HG02981 (cell line): ENCODE measurements at regions not wholly inside any gene's neighbourhood (a gene's known extent, or its start where the extent isn't known, plus 50 kb on each side); places are given as distances from the start of the nearest gene placed in this dataset.
"Not testable (repeated sequence)": the region's sequence is repeated elsewhere in the genome, so short reads cannot be mapped to it uniquely, and the experiment has no call there.

Experiments
- ATAC-seq: cut with Tn5 transposase; IDR thresholded peaks from one replicate; pipeline ENCODE4 v1.9.1; 2021; ENCODE audit warnings: mild to moderate bottlenecking, moderate library complexity; ENCODE audit not compliant: unreplicated experiment

DNA sequence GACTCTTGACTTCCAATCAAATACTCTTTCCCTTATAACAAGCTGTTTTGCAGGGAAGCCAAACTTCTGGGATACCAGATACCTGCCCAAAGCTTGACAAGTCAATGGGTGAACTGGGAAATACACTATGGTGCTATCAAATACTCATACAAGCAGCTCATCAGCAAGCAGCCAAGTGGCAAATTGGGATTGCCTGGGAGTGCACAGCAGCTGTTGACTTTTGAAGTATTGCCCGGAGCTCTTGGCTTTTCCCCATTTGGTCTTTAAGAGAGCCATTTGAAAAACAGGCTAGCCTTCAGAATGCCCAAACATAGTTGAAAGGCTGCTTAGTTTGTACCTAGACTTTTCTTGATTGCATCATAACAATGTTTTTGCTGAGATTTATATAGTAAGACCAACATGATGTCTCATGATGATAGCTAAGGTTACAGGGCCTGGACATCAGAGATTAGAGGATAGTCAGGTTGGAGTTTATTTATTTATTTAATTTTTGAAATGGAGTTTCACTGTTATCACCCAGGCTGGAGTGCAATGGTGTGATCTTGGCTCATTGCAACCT is 210.1 kb upstream of the ZNF608 start:
- ATAC-seq, result no peak

DNA sequence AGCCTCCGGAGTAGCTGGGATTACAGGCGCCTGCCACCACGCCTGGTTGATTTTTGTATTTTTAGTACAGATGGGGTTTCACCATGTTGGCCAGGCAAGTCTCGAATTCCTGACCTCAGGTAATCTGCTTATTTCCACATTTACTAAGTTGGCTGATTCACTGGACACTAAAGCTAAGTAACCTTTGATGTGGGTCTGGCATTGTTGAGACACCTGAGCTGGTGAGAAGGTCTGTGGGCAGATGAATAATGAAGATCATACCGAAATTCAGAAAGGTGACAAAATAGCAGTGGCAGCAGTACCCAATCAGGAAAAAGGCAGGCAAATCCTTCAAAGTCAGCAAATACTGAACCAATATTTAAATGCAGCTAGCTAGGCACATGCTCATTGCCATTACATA is 210.6 kb upstream of the ZNF608 start:
- ATAC-seq, result no peak

DNA sequence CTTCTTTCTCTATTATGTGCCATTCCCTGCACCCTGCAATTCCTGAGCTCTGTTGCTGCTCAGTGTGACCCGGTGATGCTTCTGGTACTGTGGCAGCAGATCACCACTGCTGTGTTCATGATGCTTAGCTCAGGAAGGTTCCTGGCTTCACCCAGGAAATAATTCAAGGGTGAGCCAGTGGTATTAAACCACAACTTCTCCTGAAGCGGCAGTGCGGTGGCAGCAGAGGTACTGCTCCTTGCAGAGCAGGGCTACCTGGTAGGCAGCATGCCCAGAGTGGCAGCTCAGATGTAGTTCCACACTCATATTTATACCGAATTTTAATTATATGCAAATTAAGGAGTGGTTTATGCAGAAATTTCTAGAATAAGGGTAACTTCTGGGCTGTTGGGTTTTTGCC is 213.8 kb upstream of the ZNF608 start:
- no peak for ATAC-seq

DNA sequence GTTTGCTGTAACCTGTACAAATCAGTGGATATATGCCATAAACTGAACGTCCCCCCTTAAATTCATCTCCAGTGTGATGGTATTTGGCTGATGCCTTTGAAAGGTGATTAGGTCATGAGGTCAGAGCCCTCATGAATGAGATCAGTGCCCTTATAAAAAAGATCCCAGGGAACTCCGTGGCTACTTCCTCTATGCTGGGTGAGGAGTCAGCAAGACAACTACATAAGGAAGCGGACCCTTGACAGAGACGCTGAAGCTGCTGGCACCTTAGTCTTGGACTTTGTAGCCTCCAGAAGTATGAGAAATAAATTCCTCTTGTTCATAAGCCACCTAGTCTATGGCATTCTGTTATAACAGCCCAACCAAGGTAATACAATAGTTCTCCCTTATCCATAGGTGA is 215.1 kb upstream of the ZNF608 start:
- no peak for ATAC-seq

DNA sequence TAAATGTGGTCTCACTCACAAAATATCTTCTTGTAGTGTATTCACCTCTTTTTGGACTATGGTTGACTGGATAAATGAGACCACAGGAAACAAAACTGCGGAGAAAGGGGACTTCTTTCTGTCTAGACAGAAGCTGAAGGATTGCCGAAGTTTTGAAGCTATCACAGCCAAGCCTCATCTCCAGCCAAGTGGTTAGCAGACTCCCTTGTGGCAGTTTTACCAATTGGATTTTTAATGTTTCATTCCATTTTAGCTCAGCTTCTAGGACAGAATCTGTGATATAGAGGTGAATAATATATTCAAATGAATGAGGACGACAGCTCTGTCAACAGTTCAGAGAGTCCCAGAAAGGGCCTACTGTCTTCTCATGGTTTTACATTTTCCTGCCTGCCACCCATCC is 215.7 kb upstream of the ZNF608 start:
- ATAC-seq, result no peak

DNA sequence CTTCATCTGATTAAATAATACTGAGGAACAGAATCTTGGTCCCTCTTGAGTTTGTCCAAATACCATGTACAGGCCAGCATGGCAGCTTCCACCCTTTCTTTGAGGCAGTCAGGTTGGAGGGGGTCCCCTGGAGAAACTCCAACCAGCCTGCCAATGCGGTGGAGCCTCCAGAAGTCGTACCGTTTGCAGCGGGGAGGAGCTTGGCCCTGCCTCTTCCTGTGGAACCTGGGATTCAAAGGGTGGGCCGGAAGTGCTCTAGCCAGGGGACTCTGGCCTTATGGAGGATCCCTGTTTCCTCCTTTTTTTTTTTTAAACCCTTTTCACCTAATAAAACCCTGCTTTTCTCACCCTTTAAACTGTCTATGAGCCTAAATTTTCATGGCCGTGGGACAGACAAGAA is 216.3 kb upstream of the ZNF608 start:
- ATAC-seq, result no peak

DNA sequence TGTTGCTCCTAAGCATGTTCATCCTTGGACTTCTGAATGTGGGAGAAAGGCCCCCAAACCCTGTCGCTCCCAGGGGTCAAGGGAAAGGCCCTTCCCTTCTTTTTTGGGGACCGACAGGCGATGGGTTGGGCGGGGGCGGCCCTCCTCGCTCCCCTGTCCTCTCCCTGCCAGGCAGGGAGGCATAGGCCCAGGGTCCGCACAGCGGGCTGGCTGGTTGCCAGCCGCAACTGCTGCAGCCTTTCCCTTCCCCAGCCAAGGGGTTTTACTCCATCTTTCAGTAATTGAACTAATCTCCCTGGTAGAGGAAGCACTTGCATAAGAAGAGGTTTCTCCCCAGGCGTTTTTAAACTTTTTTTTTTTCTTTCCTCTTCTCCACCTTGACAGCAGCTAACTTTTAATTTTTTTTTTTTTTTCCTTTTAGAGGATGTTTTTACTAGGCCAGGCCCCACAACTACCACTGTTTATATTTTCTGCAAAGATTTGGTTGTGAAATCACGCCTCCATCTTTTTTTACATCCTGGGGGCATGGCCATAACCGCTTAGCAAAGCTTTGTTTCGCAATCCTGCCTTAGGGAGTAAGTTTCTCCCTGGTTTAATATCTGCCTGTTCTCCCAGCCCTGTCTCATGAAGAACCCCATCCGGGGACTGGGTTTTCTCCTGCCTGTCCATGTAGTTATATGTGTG is 216.9 kb upstream of the ZNF608 start:
- no peak for ATAC-seq

DNA sequence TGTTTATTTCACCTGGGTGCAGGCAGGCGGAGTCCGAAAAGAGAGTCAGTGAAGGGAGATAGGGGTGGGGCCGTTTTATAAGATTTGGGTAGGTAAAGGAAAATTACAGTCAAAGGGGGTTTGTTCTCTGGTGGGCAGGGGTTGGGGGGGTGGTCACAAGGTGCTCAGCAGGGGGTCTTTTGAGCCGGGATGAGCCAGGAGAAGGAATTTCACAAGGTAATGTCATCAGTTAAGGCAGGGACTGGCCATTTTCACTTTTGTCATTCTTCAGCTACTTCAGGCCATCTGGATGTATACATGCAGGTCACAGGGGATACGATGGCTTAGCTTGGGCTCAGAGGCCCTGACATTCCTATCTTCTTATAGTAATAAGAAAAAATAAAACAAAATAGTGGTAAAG is 220.3 kb upstream of the ZNF608 start:
- ATAC-seq, result not testable (repeated sequence)

DNA sequence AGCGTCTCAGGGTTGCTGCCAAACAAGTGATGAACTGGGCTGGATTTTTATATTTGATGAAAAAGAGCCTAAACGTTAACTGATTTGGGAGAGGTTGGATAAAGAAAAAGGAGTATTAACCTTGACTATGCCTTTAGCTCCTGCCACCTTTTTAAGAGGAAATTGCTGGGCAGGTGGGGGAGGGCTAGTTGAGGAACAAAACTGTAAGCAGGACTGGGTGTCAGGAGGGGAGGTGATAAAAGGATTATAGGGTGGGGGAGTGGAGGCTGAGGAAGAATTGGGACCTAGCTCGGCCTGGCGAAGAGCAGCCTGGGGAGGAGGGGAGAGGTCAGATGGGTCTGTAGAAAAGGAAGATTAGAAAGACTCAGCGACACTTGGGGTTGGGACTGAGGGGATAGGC is 223.9 kb upstream of the ZNF608 start:
- ATAC-seq, result not testable (repeated sequence)

DNA sequence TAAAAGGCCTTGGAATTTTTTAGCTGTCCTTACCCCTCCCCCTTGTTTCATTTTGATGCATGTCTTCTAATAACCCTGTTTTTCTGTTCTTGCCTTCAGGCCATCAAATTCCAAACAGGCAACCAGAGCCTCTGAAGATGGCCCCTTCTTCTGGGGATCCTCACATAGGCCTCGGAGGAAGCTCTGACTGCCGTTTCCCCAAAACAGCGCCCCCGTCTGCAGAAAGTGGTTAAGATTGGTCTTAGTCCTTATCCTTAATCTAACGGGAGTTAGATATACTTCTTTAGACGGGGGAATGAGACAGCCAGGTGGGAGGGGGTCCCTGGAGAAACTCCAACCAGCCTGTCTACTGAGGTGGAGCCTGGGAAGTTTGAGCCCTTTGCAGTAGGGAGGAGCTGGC is 226.3 kb upstream of the ZNF608 start:
- no peak for ATAC-seq

DNA sequence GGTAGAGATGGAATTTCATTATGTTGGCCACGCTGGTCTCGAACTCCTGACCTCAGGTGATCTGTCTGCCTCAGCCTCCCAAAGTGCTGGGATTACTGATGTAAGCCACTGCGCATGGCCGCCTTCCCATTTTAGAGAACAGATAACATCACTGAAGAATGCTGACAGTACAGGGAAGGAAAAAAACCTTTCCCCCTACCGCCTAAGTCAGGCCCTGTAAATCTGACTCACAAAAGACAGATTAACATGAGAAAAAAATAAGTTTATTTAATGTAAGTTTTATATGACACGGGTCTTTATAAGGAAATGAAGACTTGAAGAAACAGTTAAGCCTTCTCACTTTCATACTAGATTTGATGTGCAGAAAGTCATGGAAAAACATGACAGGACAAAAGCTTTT is 227.2 kb upstream of the ZNF608 start:
- no peak for ATAC-seq

DNA sequence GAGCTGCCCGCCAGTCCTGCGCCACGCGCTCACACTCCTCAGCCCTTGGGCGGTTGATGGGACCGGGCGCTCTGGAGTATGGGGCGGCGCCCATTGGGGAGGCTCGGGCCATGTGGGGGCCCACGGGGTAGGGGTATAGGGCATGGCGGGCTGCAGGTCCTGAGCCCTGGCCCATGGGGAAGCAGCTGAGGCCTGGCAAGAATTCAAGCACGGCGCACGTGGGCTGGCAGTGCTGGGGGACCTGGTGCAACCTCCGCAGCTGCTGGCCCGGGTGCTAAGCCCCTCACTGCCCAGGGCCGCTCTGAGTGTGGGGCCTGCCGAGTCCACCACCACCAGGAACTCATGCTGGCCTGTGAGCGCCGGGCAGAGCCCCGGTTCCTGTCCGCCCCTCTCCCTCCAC is 229.6 kb upstream of the ZNF608 start:
- ATAC-seq, result no peak

DNA sequence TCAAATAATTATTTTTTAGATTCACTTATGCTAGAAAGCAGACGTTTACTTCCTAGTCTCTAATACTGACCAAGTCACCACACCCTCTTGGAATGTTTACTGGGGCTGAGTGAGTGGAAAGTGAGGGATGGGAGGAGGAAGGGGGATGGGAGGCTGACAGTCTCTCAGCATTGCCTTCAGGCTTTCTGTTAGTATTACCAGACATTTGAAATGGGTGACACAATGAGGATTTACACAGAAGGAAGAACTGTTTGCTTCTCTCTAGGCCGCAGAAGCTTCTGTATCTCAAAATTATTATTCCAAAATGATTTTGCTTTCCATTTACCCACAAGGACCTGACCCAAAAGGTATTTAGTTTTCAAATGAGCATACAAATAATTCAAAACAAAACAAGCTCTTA is 232.8 kb upstream of the ZNF608 start:
- no peak for ATAC-seq

DNA sequence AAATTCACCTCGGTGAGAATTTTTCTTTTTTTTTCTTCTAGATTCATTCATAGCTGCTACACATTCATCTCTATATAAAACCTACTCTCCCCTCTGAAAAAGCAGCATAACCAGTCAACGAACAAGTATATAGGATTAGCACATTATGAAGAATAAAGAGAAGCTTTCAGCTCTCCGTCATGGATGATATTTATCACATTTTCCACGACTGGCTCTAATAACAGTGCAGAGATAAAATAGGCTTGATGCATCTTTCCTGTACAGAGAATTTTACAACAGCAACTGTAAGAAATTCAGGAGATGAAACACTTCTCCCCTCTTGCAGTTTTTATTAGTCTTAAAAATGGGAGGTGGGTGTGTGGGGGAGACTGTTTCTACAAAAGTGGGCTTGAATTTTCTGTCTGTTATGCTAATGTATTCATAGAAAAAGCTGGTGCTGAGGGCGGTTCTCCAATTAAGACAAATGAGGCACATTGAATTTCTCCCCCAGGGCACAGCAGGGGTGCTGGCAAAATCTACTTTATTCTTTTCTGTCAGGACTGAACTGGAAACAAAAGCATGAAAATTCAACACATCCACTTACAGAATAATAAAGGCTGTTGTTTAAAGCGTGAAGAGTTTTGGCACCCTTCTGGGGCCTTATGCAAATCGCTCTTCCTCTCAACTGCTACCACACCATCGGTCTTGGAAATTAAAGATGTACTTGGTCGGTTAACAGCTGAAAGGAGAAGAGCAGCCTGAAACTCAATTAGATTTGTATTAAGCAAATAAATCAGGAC is 233.9 kb upstream of the ZNF608 start:
- peak; percentile 88 for ATAC-seq

DNA sequence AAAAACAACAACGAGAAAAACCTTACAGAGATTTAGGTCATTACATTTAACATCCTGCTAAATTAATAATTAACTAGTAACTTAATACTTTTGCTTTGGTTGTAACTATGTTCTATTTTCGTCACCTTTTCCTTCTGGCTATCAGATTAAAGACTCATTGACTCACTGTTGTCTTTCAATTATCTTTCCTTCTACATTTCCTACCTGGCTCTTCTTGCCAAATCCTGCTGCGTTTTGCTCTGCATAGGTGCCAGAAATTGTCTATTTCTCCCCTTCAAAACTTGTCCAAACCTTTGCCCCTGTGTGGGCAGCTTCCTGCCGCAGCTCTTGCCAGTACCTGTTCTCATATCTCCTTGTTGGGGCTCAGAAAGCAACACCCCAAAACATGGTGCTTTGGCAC is 235.5 kb upstream of the ZNF608 start:
- no peak for ATAC-seq

DNA sequence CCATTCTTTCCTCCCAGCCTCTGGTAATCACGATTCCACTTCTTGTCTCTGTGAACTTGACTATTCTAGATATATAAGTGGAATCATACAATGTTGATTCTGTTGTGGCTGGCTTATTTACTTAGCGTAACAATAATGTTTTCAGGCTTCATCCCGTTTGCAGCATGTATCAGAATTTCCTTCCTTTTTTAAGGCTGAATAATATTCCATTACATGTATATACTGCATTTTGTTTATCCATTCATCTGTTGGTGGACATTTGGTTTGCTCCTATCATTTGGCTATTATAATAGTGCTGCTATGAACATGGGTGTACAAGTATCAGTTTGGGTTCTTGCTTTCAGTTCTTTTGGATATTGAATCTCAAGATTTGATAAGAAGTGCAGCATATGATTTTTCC is 239.7 kb upstream of the ZNF608 start:
- ATAC-seq, result no peak

DNA sequence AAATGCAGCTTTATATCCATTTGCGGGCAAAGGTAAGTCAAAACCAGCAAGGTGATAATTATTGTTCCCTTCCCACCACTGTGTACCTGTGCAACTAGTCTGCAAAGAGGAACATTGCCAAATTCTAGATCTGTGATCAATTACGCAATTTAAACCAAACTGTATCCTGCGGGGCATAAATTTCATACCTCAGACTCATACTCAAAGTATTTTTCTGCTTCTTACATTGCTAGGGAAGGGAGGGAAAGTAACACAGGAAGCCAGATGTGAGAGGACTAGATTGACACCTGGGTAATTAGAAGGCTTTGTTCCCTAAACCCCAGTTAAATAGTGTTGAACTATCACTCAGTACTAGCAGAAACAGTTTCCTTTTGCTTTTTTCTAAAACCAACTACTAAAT is 240.2 kb upstream of the ZNF608 start:
- ATAC-seq, result no peak

DNA sequence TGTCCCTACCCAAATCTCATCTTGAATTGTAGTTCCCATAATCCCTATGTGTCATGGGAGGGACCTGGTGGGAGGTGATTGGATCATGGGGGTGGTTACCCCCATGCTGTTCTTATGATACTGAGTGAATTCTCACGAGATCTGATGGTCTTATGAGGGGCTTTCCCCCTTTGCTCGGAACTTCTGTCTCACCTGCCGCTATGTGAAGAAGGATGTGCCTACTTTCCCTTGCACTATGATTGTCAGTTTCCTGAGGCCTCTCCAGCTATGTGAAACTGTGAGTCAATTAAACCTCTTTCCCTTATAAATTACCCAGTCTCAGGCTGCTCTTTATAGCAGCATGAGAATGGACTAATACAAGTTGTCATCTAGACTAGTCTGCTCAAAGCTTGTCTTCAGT is 241.3 kb upstream of the ZNF608 start:
- not testable (repeated sequence) for ATAC-seq

DNA sequence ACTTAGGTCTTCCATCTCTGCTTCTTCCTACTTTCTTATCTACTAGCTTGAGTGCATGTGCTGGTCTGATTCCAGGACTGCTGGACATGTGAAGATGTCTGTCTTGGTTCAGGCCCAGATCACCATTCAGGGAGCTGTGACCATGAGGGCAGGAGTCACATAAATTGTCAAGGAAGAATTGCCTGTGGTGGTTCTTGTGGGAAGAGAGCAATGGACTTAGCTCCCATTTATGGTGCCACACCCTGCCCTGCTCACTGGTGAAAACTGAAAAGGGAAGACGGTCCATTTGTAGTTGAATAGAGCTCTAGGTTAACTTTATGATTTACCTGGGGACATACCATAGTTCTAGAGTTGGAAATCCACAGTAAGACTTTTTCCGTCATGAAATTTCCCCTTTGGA is 244.3 kb upstream of the ZNF608 start:
- ATAC-seq, result no peak

DNA sequence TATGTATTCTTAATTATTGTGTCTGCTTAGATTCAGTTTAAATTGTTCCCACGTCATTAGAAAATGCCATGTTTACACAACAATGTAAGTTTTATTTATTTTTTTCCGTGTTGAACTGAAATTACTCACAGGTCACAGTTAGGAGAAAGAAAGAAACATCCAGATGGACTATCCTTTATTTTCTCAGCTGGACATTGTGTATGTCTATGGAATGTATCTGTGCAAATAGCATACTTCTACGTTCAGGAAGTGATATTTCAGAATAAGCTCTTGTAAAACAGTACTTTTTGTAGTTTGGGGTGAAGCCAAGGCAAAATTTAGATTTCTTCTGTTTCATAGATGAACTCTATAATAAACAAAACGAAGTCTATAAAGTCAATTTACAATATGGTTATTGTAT is 249.0 kb upstream of the ZNF608 start:
- ATAC-seq, result no peak

DNA sequence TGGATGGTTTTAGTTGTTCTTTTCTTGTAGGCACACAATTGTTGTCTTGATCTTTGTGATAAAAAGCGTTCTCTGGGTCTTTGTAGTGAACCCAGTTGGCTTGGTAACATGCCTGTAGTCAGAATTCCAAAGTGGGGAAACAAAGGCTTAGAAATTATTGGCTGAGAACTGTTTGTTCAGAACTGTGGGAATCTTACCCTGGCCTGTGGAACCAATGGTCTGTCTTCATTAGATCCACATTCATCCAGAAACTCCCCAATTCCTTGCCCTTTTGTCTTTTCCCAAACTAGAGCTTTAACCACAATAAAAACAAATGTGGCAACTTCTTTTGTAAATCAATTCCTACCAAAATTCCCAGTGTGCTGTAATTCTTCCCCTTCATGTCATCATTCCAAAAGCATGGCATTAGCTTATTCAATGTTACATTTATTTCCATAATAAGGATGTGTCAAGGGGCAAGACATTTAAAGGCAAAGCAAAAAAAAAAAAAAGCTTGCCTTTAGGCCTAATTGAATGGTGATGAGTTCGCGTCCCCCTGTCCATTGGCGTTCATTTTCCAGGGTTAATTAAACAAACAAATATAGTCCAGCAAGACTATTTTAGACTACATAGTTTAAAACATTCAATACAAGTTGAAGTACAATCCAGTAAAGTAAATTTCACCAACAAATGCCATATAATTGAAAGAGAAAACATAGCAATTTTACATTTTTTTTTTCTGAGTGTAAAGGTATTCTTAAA is 249.8 kb upstream of the ZNF608 start:
- ATAC-seq, result no peak

DNA sequence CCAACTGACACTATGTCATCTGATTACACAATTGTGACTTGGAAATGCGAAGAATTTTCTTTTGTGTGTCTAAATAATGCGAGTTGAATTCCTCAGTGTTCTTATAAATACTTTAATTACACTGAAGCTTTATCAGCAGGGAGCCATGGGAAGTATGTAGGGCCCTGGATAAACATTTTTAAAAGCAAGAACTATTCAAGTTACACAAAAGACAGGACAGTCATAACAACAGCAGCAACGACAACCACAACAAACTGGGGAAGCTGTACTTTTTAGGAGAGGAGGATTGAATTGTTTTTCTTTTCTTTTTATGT is 250.3 kb upstream of the ZNF608 start:
- ATAC-seq, result no peak
